Ectodermal cell (in vitro differentiated cells): ENCODE measurements at regions not wholly inside any gene's neighbourhood (a gene's known extent, or its start where the extent isn't known, plus 50 kb on each side); places are given as distances from the start of the nearest gene placed in this dataset.
"Not testable (repeated sequence)": the region's sequence is repeated elsewhere in the genome, so short reads cannot be mapped to it uniquely, and the experiment has no call there.

ENCODE experiments used
- H3K27ac ChIP-seq: 2 replicates; pipeline ENCODE4 v1.7.0; 2013; ENCODE audit warnings: mild to moderate bottlenecking, low read depth, low read length; ENCODE audit not compliant: insufficient read depth, poor library complexity, severe bottlenecking
- H3K27me3 ChIP-seq: 2 replicates; pipeline ENCODE4 v1.7.0; 2013; ENCODE audit warnings: mild to moderate bottlenecking, low read length; ENCODE audit not compliant: insufficient read depth, control insufficient read depth, poor library complexity, severe bottlenecking
- H3K36me3 ChIP-seq: one replicate; pipeline ENCODE4 v1.7.0; 2013; ENCODE audit warnings: low read length; ENCODE audit not compliant: control insufficient read depth, insufficient read depth
- H3K4me1 ChIP-seq: one replicate; pipeline ENCODE4 v1.7.0; 2013; ENCODE audit warnings: low read length; ENCODE audit not compliant: control insufficient read depth, insufficient read depth
- H3K4me3 ChIP-seq: 2 replicates; pipeline ENCODE4 v1.7.0; 2013; ENCODE audit warnings: low read depth, low read length, control low read depth; ENCODE audit not compliant: insufficient read depth
- H3K9me3 ChIP-seq: 2 replicates; pipeline ENCODE4 v1.7.0; 2013; ENCODE audit warnings: mild to moderate bottlenecking, low read length, moderate library complexity; ENCODE audit not compliant: control insufficient read depth
- whole genome bisulfite sequencing, 2 experiments: methylation state at CpG; one replicate each; pipeline ENCODE4 v1.1.7; 2013; ENCODE audit warnings: missing lambda C conversion rate in 2 of 2; 5-methylcytosine and 5-hydroxymethylcytosine counted together

DNA sequence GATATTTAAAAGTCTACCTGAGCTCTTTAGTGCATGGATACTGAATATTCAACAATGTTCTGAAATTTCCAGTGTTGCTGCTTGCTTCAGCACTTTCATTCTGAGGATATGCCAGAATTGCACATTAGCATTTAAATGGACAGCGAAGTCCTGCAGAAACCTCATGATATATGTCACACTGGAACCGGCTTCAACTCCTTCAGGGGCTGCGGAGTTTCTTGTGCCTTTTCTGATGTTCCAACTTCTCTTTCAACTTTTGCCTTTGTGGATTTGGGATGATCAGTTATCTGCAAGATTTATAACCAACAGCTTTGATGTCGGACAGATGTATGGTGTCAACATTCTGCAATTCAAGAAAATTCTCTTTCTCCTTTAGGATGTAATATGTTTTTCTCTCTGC, 142.5 kb upstream of the LMNTD1 start:
- WGBS, 2 experiments = 94 to 98% methylated on average over 3 of the region's 4 CpGs
- H3K27me3 ChIP-seq = no peaks in the 10 kb centered on the region
- H3K36me3 ChIP-seq = no peaks in the 10 kb centered on the region
- H3K9me3 ChIP-seq = no peaks in the 10 kb centered on the region
- no peak overlapping the region for H3K27ac ChIP-seq
- no peak overlapping the region for H3K4me3 ChIP-seq
- no peaks in the 10 kb centered on the region for H3K4me1 ChIP-seq

DNA sequence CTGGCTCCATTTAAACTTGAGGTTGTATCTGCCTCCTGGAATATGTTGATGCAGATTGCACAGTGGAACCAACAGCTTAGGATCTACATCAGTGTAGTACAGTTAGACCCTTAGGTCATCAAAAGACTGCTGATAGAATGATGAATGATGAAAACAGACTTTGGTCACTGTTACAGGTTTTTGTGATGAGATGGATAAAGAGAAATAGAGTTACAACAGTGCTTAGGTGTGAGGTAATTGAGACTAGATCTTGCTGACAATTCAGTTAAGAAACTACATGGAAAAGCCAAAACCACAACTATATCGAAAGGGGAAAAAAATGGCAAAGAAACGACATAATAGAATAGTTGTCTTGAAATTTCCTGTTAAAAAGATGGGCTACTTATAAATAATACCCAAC, 145.7 kb upstream of the LMNTD1 start:
- Histone ChIP-seq H3K4me3 (no peak overlapping the region), H3K9me3 (no peaks in the 10 kb centered on the region), H3K27me3 (no peaks in the 10 kb centered on the region), H3K4me1 (no peaks in the 10 kb centered on the region), H3K36me3 (no peaks in the 10 kb centered on the region), H3K27ac (no peak overlapping the region)
- 93 to 100% methylated on average over 1 to 2 of the region's 2 CpGs for WGBS, 2 experiments

DNA sequence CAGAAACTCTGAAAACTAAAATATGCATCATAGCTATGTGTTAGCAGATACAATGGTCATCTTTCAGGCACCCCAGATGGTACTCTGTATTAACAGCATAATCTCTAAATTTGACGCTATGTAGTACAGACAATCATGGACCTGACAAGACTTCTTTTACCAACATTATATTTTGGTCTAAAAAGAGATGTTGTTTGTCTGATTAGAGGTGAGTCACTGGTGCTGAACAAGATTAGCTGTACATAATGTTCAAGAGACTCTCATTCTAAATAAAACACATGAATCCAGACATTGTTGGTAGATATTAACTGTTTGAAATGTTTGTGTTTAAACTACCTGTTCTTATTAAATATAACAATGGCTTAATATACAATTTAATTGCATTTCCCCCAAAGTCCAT, 146.4 kb upstream of the LMNTD1 start:
- WGBS, 2 experiments = 100% methylated on average over 1 of the region's 1 CpG; no CpG with 5 or more reads in 1 of the 2 experiments
- H3K4me3 ChIP-seq = no peak overlapping the region
- no peaks in the 10 kb centered on the region for H3K27me3 ChIP-seq
- H3K27ac ChIP-seq = no peak overlapping the region
- H3K36me3 ChIP-seq = no peaks in the 10 kb centered on the region
- H3K9me3 ChIP-seq = no peaks in the 10 kb centered on the region
- no peaks in the 10 kb centered on the region for H3K4me1 ChIP-seq

DNA sequence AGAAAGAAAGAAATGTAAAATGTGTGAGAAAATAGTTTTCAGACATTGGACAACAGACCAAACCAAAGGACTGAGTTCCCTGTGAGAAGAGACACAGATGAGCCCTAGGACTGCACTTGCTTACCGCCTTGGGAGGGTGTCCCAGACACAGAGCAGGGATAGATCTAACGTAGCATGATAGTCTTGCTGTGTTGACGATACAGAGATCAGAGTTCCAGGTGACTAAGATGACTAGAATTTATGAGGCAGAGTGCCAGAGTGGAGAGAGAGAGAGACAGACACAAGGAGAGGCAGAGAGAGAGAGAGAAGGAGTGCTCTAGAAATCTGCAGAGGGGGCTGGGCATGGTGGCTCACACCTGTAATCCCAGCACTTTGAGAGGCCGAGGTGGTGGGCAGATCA, 148.2 kb upstream of the LMNTD1 start:
- Histone ChIP-seq H3K27me3 (no peaks in the 10 kb centered on the region), H3K4me1 (no peaks in the 10 kb centered on the region), H3K27ac (no peak overlapping the region), H3K4me3 (no peak overlapping the region), H3K36me3 (no peaks in the 10 kb centered on the region), H3K9me3 (no peaks in the 10 kb centered on the region)
- 93 to 95% methylated on average over 4 of the region's 4 CpGs for whole genome bisulfite sequencing, 2 experiments

DNA sequence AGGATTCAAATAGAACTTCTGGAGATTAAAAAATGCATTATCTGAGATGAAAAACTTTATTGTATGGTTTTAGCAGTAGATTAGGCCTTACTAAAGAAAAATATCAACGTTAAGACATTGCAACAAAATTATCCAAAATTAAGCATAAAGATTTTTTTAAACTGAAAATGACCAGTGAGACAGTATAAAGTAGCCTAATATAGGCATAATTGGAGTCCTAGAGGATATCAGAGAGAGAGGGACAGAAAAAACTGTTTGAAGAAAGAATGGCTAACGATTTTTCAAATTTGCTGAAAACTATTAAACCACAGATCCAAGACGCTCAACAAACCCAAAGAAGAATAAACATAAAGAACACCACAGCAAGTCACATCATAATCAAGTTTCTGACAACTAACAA, 149.5 kb upstream of the LMNTD1 start:
- Histone ChIP-seq H3K9me3 (no peaks in the 10 kb centered on the region), H3K4me1 (no peaks in the 10 kb centered on the region), H3K27ac (no peak overlapping the region), H3K36me3 (no peaks in the 10 kb centered on the region), H3K4me3 (no peak overlapping the region), H3K27me3 (no peaks in the 10 kb centered on the region)
- WGBS, 2 experiments = 87 to 93% methylated on average over 2 of the region's 3 CpGs

DNA sequence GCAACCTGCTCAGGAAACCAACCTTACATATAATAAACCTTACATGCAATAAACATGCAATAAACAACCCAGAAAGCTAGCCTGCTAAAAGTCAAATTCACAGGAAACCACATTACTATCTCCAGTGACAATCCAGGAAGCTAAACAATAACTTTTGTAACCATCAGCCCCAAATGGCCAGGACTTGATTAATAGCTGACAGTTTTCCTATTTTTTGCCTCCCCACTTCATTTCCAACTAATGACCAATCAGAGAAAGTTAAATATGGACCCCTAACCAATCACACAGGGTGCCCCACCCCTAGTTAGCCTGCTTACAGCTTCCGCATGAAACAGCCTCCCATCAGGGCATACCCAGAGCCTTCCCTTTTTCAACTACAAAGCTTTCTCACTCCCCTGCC, 152.2 kb upstream of the LMNTD1 start:
- Histone ChIP-seq H3K27ac (no peak overlapping the region), H3K4me3 (no peak overlapping the region), H3K36me3 (no peaks in the 10 kb centered on the region), H3K4me1 (no peaks in the 10 kb centered on the region), H3K27me3 (no peaks in the 10 kb centered on the region), H3K9me3 (no peaks in the 10 kb centered on the region)
- WGBS, 2 experiments = no CpG with 5 or more reads among the region's 1 CpG

DNA sequence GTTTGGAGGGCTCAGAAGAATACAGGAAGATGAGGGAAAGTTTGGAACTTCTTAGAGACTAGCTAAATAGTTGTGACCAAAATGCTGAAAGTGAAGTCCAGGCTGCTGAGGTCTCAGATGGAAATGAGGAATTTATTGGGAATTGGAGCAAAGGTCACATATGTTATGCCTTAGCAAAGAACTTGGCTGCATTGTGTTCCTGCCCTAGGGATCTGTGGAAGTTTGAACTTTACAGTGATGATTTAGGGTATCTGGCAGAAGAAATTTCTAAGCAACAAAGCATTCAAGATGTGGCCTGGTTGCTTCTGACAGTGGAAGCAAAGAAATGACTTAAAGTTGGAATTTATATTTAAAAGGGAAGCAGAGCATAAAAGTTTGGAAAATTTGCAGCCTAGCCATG, 153.6 kb upstream of the LMNTD1 start:
- H3K4me3 ChIP-seq, H3K36me3 ChIP-seq, H3K9me3 ChIP-seq, H3K27me3 ChIP-seq, H3K27ac ChIP-seq, H3K4me1 ChIP-seq: not testable (repeated sequence)

DNA sequence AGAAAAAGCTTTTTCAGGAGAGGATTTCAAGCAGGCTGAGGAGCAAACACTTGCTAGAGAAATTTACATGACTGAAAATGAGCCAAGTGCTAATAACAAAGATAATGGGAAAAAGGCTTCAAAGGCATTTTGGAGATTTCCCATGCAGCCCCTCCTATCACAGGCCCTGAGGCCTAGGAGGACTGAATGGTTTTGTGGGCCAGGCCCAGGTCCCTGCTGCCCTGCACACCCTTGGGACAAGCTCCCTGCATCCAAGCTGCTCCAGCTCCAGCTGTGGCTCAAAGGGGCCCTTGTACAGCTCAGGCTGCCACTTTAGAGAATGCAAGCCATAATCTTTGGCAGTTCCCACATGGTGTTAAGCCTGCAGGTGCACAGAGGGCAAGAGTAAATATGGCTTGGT, 154.0 kb upstream of the LMNTD1 start:
- H3K4me3 ChIP-seq = no peak overlapping the region
- H3K9me3 ChIP-seq = no peaks in the 10 kb centered on the region
- H3K27ac ChIP-seq = no peak overlapping the region
- H3K27me3 ChIP-seq = no peaks in the 10 kb centered on the region
- H3K36me3 ChIP-seq = no peaks in the 10 kb centered on the region
- H3K4me1 ChIP-seq = no peaks in the 10 kb centered on the region

DNA sequence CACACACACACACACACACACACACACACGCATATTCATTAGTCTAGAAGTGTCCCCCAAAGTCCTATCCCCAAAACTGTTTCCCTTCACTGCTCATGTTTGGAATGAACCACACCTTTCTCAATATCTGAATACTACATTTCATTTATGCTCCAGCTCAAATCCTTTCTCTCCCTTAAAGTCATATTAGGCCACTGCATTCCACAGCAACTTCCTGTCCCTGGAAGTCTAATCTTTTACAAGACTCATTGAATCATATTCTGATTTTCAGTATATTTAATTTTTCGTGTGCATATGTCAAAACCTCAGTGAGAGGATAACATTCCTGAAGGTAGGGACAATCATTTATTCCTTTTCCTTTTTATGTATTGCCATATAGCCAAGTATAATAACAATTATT, 155.6 kb upstream of the LMNTD1 start:
- H3K27me3 ChIP-seq = no peaks in the 10 kb centered on the region
- no peaks in the 10 kb centered on the region for H3K9me3 ChIP-seq
- H3K4me1 ChIP-seq = no peaks in the 10 kb centered on the region
- no peak overlapping the region for H3K4me3 ChIP-seq
- 94 to 100% methylated on average over 1 of the region's 2 CpGs for WGBS, 2 experiments
- no peaks in the 10 kb centered on the region for H3K36me3 ChIP-seq
- no peak overlapping the region for H3K27ac ChIP-seq

DNA sequence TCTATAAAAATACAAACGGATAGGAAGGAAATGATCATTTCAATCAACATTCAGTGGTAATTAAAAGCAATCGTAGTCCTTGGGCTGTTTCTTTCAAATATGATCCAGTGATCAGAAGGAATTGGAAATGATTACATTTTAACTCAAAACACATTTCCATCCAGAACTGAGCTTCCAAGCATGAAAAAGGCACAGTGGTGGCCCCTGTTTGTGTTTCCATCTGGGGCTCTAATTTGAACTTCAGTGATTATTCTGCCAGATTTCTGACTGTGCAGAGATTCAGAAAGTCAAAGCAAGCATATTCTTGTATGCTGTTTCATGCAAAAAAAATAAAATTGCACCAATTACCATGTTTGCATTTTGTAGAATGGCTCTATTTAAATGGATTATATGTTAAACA, 157.0 kb upstream of the LMNTD1 start:
- no peaks in the 10 kb centered on the region for H3K4me1 ChIP-seq
- H3K9me3 ChIP-seq = no peaks in the 10 kb centered on the region
- no peaks in the 10 kb centered on the region for H3K27me3 ChIP-seq
- no peak overlapping the region for H3K4me3 ChIP-seq
- H3K27ac ChIP-seq = no peak overlapping the region
- H3K36me3 ChIP-seq = no peaks in the 10 kb centered on the region
- WGBS, 2 experiments = 93 to 100% methylated on average over 2 of the region's 2 CpGs

DNA sequence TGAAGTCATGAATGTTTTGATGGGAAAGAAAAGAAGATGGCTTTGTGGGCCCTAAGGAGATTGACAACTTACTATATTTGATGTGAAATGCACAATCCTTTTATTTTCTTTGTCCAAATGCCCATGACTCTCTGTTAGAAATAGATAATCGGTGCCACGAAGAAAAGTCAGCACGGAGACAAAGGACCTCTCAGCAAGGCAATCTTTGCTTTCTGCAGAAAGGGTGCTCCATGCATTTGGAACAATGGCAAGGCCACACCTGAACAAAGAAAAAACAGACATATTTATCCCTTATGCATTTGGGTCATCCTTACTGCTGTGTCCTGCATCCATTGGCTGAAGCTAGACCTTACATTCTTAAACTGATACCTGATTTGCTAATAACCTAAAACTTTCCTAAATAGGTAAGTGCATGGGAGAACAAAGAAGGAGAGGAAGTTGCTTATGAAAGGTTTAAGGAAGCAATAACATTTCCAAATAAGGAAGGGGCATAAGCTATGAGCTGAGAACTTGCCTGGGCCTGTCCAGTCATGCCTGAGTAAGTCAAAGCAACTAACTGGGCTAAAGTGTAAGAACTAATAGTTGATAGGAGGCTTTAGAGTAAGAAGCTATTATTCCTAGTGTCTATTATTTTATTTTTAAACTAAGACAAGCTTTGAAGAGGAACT, 158.0 kb upstream of the LMNTD1 start:
- not testable (repeated sequence) for H3K36me3 ChIP-seq, H3K4me3 ChIP-seq, H3K27me3 ChIP-seq, H3K4me1 ChIP-seq, H3K27ac ChIP-seq, H3K9me3 ChIP-seq
- 90 to 97% methylated on average over 3 of the region's 3 CpGs for WGBS, 2 experiments
